ENCODE measurements at regions not wholly inside any gene's neighbourhood (a gene's known extent, or its start where the extent isn't known, plus 50 kb on each side); places are given as distances from the start of the nearest gene placed in this dataset.

- Mint-ChIP-seq H3K4me1 (no peaks in the 10 kb centered on the region), H3K27ac (no peak overlapping the region), H3K27me3 (peaks cover 0 to 5% of the 10 kb centered on the region in 2 donors), H3K9me3 (no peaks in the 10 kb centered on the region), H3K36me3 (no peaks in the 10 kb centered on the region), H3K4me3 (no peak overlapping the region)
- DNase-seq, result no peak
- no peak for ATAC-seq (replicated peaks)
These were observed 65.8 kb downstream of the ETAA1 start for GRCh38 chr2:67462738-67463496.

- Mint-ChIP-seq H3K4me3 (no peak overlapping the region), H3K9me3 (no peaks in the 10 kb centered on the region), H3K27ac (no peak overlapping the region), H3K4me1 (no peaks in the 10 kb centered on the region), H3K27me3 (peaks cover 0 to 5% of the 10 kb centered on the region in 2 donors), H3K36me3 (no peaks in the 10 kb centered on the region)
- ATAC-seq (replicated peaks) (no peak), DNase-seq (no peak)
These were observed 66.7 kb downstream of the ETAA1 start for GRCh38 chr2:67463810-67464209.

GRCh38 chr2:67465623-67466022, 68.5 kb downstream of the ETAA1 start:
- no peaks in the 10 kb centered on the region for H3K9me3 Mint-ChIP-seq
- no peaks in the 10 kb centered on the region for H3K4me1 Mint-ChIP-seq
- no peak overlapping the region for H3K27ac Mint-ChIP-seq
- no peaks in the 10 kb centered on the region for H3K27me3 Mint-ChIP-seq
- no peak overlapping the region for H3K4me3 Mint-ChIP-seq
- ATAC-seq (replicated peaks), result no peak
- no peak for DNase-seq
- no peaks in the 10 kb centered on the region for H3K36me3 Mint-ChIP-seq

GRCh38 chr2:67466734-67467133, 69.6 kb downstream of the ETAA1 start:
- ATAC-seq (replicated peaks) (no peak), DNase-seq (no peak)
- H3K9me3 Mint-ChIP-seq, result no peaks in the 10 kb centered on the region

GRCh38 chr2:67471681-67472080, 74.5 kb downstream of the ETAA1 start:
- DNase-seq (no peak), ATAC-seq (replicated peaks) (no peak)
- H3K27ac Mint-ChIP-seq, result no peak overlapping the region
- no peaks in the 10 kb centered on the region for H3K36me3 Mint-ChIP-seq
- no peak overlapping the region for H3K4me3 Mint-ChIP-seq
- H3K27me3 Mint-ChIP-seq, result no peaks in the 10 kb centered on the region
- H3K4me1 Mint-ChIP-seq, result no peaks in the 10 kb centered on the region
- H3K9me3 Mint-ChIP-seq, result peaks cover 0 to 1% of the 10 kb centered on the region in 2 donors

More at GRCh38 chr2:67466734-67467133, 69.6 kb downstream of the ETAA1 start:
- no peaks in the 10 kb centered on the region for H3K36me3 Mint-ChIP-seq
- H3K4me1 Mint-ChIP-seq, result no peaks in the 10 kb centered on the region
- H3K4me3 Mint-ChIP-seq, result no peak overlapping the region
- no peaks in the 10 kb centered on the region for H3K27me3 Mint-ChIP-seq
- H3K27ac Mint-ChIP-seq, result no peak overlapping the region

- Mint-ChIP-seq H3K4me3 (no peak overlapping the region), H3K9me3 (peaks cover 0 to 1% of the 10 kb centered on the region in 2 donors), H3K36me3 (no peaks in the 10 kb centered on the region), H3K27ac (no peak overlapping the region), H3K27me3 (peaks cover 0 to 8% of the 10 kb centered on the region in 2 donors), H3K4me1 (no peaks in the 10 kb centered on the region)
- DNase-seq (no peak), ATAC-seq (replicated peaks) (no peak)
These were observed 80.0 kb downstream of the ETAA1 start for GRCh38 chr2:67476809-67477790.

GRCh38 chr2:67479261-67479660, 82.1 kb downstream of the ETAA1 start:
- H3K4me3 Mint-ChIP-seq, result no peak overlapping the region
- peaks cover 0 to 8% of the 10 kb centered on the region in 2 donors for H3K27me3 Mint-ChIP-seq
- H3K27ac Mint-ChIP-seq, result no peak overlapping the region
- no peaks in the 10 kb centered on the region for H3K4me1 Mint-ChIP-seq
- no peaks in the 10 kb centered on the region for H3K9me3 Mint-ChIP-seq
- no peak for DNase-seq
- no peak for ATAC-seq (replicated peaks)
- H3K36me3 Mint-ChIP-seq, result no peaks in the 10 kb centered on the region

- H3K9me3 Mint-ChIP-seq, result peaks cover 0 to 5% of the 10 kb centered on the region in 2 donors
- ATAC-seq (replicated peaks), result no peak
- no peak overlapping the region for H3K4me3 Mint-ChIP-seq
- no peaks in the 10 kb centered on the region for H3K4me1 Mint-ChIP-seq
- no peak overlapping the region for H3K27ac Mint-ChIP-seq
- no peak for DNase-seq
- H3K27me3 Mint-ChIP-seq, result no peaks in the 10 kb centered on the region
- H3K36me3 Mint-ChIP-seq, result no peaks in the 10 kb centered on the region
These were observed 88.3 kb downstream of the ETAA1 start for GRCh38 chr2:67485431-67485830.

GRCh38 chr2:67486041-67486796, 89.1 kb downstream of the ETAA1 start:
- Mint-ChIP-seq H3K4me3 (no peak overlapping the region), H3K36me3 (no peaks in the 10 kb centered on the region), H3K27ac (no peak overlapping the region), H3K27me3 (no peaks in the 10 kb centered on the region), H3K9me3 (peaks cover 0 to 5% of the 10 kb centered on the region in 2 donors), H3K4me1 (no peaks in the 10 kb centered on the region)
- DNase-seq (no peak), ATAC-seq (replicated peaks) (no peak)

- Mint-ChIP-seq H3K27me3 (peaks cover 0 to 5% of the 10 kb centered on the region in 2 donors), H3K36me3 (no peaks in the 10 kb centered on the region), H3K9me3 (peaks cover 0 to 5% of the 10 kb centered on the region in 2 donors), H3K27ac (no peak overlapping the region), H3K4me3 (no peak overlapping the region), H3K4me1 (no peaks in the 10 kb centered on the region)
- ATAC-seq (replicated peaks) (no peak), DNase-seq (no peak)
These were observed 90.9 kb downstream of the ETAA1 start for GRCh38 chr2:67487993-67488392.

- H3K4me1 Mint-ChIP-seq, result no peaks in the 10 kb centered on the region
- no peaks in the 10 kb centered on the region for H3K36me3 Mint-ChIP-seq
- ATAC-seq (replicated peaks) (no peak), DNase-seq (no peak)
- H3K27me3 Mint-ChIP-seq, result peaks cover 0 to 5% of the 10 kb centered on the region in 2 donors
- no peak overlapping the region for H3K27ac Mint-ChIP-seq
- no peak overlapping the region for H3K4me3 Mint-ChIP-seq
- H3K9me3 Mint-ChIP-seq, result peaks cover 0 to 5% of the 10 kb centered on the region in 2 donors
These were observed 92.3 kb downstream of the ETAA1 start for GRCh38 chr2:67489396-67489795.

- Mint-ChIP-seq H3K9me3 (no peaks in the 10 kb centered on the region), H3K4me3 (no peak overlapping the region), H3K4me1 (no peaks in the 10 kb centered on the region), H3K27ac (no peak overlapping the region), H3K36me3 (no peaks in the 10 kb centered on the region), H3K27me3 (peaks cover 0 to 6% of the 10 kb centered on the region in 2 donors)
- no peak for DNase-seq
- ATAC-seq (replicated peaks), result no peak
These were observed 101.8 kb downstream of the ETAA1 start for GRCh38 chr2:67498931-67499330.

- DNase-seq (no peak), ATAC-seq (replicated peaks) (no peak)
- H3K4me1 Mint-ChIP-seq, result no peaks in the 10 kb centered on the region
- no peaks in the 10 kb centered on the region for H3K9me3 Mint-ChIP-seq
- no peaks in the 10 kb centered on the region for H3K36me3 Mint-ChIP-seq
- H3K27me3 Mint-ChIP-seq, result peaks cover 0 to 3% of the 10 kb centered on the region in 2 donors
- H3K27ac Mint-ChIP-seq, result no peak overlapping the region
- no peak overlapping the region for H3K4me3 Mint-ChIP-seq
These were observed 102.9 kb downstream of the ETAA1 start for GRCh38 chr2:67499989-67500388.

GRCh38 chr2:67500541-67500940, 103.4 kb downstream of the ETAA1 start:
- Mint-ChIP-seq H3K36me3 (no peaks in the 10 kb centered on the region), H3K4me3 (no peak overlapping the region), H3K4me1 (no peaks in the 10 kb centered on the region), H3K9me3 (no peaks in the 10 kb centered on the region), H3K27ac (no peak overlapping the region), H3K27me3 (no peaks in the 10 kb centered on the region)
- ATAC-seq (replicated peaks) (no peak), DNase-seq (no peak)

All from stimulated activated naive B cell treated with anti-CD40 and anti-IgM and Interleukin-4, amounts not matched to agents 10 μg/mL and 1 μg/mL and 100 μg/mL, for 72 hours (primary cell).